ENCODE measurements at regions not wholly inside any gene's neighbourhood (a gene's known extent, or its start where the extent isn't known, plus 50 kb on each side); places are given as distances from the start of the nearest gene placed in this dataset.

GRCh38 chr2:200746301-200746700 lies 65.4 kb upstream of the BZW1 start:
- Histone ChIP-seq H3K27me3 (no peaks in the 10 kb centered on the region), H3K9me3 (no peaks in the 10 kb centered on the region), H3K36me3 (no peaks in the 10 kb centered on the region), H3K27ac (no peak overlapping the region), H3K4me1 (peaks cover 0 to 3% of the 10 kb centered on the region in 2 donors), H3K4me3 (no peak overlapping the region)
- DNase-seq: no peak
- no peak for TF ChIP-seq POLR2A (IDR thresholded peaks at IDR 0.05)
- TF ChIP-seq, protein P1, sequence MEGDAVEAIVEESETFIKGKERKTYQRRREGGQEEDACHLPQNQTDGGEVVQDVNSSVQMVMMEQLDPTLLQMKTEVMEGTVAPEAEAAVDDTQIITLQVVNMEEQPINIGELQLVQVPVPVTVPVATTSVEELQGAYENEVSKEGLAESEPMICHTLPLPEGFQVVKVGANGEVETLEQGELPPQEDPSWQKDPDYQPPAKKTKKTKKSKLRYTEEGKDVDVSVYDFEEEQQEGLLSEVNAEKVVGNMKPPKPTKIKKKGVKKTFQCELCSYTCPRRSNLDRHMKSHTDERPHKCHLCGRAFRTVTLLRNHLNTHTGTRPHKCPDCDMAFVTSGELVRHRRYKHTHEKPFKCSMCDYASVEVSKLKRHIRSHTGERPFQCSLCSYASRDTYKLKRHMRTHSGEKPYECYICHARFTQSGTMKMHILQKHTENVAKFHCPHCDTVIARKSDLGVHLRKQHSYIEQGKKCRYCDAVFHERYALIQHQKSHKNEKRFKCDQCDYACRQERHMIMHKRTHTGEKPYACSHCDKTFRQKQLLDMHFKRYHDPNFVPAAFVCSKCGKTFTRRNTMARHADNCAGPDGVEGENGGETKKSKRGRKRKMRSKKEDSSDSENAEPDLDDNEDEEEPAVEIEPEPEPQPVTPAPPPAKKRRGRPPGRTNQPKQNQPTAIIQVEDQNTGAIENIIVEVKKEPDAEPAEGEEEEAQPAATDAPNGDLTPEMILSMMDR (IDR thresholded peaks at IDR 0.05): no peak
- intact Hi-C loops (cut with DNase I; ENCODE audit: low total_unique reads): no loop called here

GRCh38 chr2:200747668-200748618 lies 63.8 kb upstream of the BZW1 start:
- Histone ChIP-seq H3K9me3 (no peaks in the 10 kb centered on the region), H3K27me3 (no peaks in the 10 kb centered on the region), H3K36me3 (no peaks in the 10 kb centered on the region), H3K27ac (peak overlapping the region in 1 of 2 donors; percentile 56), H3K4me1 (peaks cover 0 to 3% of the 10 kb centered on the region in 2 donors), H3K4me3 (no peak overlapping the region)
- intact Hi-C loops (cut with DNase I; ENCODE audit: low total_unique reads): no loop called here
- DNase-seq: no peak
- TF ChIP-seq, protein P1 (IDR thresholded peaks at IDR 0.05): no peak
- no peak for TF ChIP-seq POLR2A (IDR thresholded peaks at IDR 0.05)

GRCh38 chr2:200748779-200749178 lies 62.9 kb upstream of the BZW1 start:
- H3K27ac ChIP-seq: no peak overlapping the region
- no peaks in the 10 kb centered on the region for H3K36me3 ChIP-seq
- TF ChIP-seq, protein P1 (IDR thresholded peaks at IDR 0.05): no peak

GRCh38 chr2:200749631-200750322 lies 61.9 kb upstream of the BZW1 start:
- TF ChIP-seq, protein P1 (IDR thresholded peaks at IDR 0.05): no peak
- TF ChIP-seq POLR2A (IDR thresholded peaks at IDR 0.05): no peak
- Histone ChIP-seq H3K4me1 (peaks cover 0 to 3% of the 10 kb centered on the region in 2 donors), H3K4me3 (no peak overlapping the region), H3K36me3 (no peaks in the 10 kb centered on the region), H3K27me3 (no peaks in the 10 kb centered on the region), H3K9me3 (no peaks in the 10 kb centered on the region), H3K27ac (no peak overlapping the region)
- DNase-seq: no peak
- intact Hi-C loops (cut with DNase I; ENCODE audit: low total_unique reads): no loop called here

More at GRCh38 chr2:200748779-200749178, 62.9 kb upstream of the BZW1 start:
- H3K27me3 ChIP-seq: no peaks in the 10 kb centered on the region
- H3K9me3 ChIP-seq: no peaks in the 10 kb centered on the region
- intact Hi-C loops (cut with DNase I; ENCODE audit: low total_unique reads): no loop called here
- peaks cover 0 to 3% of the 10 kb centered on the region in 2 donors for H3K4me1 ChIP-seq
- no peak overlapping the region for H3K4me3 ChIP-seq
- DNase-seq: no peak

Measured in uterus (tissue), 3 donors.